ENCODE measurements at regions not wholly inside any gene's neighbourhood (a gene's known extent, or its start where the extent isn't known, plus 50 kb on each side); places are given as distances from the start of the nearest gene placed in this dataset.

GRCh38 chr5:136521696-136522095 is 156.4 kb upstream of the TRPC7 start:
- no peaks in the 10 kb centered on the region for H3K36me3 ChIP-seq (ENCODE audit: control insufficient read depth in 2 of 2, insufficient read depth in 2 of 2, low read length in 1 of 2)
- no peaks in the 10 kb centered on the region for H3K79me2 ChIP-seq (ENCODE audit: control insufficient read depth, insufficient read depth, low read length)
- ChIA-PET CTCF (no interaction called here), RAD21 (ENCODE audit: unreplicated experiment) (no interaction called here), POLR2A (no interaction called here), SMC1A (ENCODE audit: uncharacterized antibody, unreplicated experiment) (no interaction called here)
- no peak overlapping the region for H2AFZ ChIP-seq (ENCODE audit: control insufficient read depth, low read depth, low read length)
- no peaks in the 10 kb centered on the region for H3K27me3 ChIP-seq (replicated peaks in 1 of 2; ENCODE audit: control insufficient read depth in 2 of 2, insufficient read depth in 2 of 2, low read length in 1 of 2)
- no peak for FAIRE-seq
- H3K4me2 ChIP-seq (ENCODE audit: control insufficient read depth, insufficient read depth), result no peak overlapping the region
- in situ Hi-C loops (cut with MboI) (no loop called here), intact Hi-C loops (cut with micrococcal nuclease; ENCODE audit: unreplicated experiment) (no loop called here)
- H3K9ac ChIP-seq (ENCODE audit: control insufficient read depth, insufficient read depth, low read length), result no peak overlapping the region
- H3K4me3 ChIP-seq, result no peak overlapping the region
- TF ChIP-seq ZNF687 (IDR thresholded peaks at IDR 0.05), result no peak
- no peak for TF ChIP-seq CREB1 (IDR thresholded peaks at IDR 0.05; ENCODE audit: low read depth)
- TF ChIP-seq BRCA1 (IDR thresholded peaks at IDR 0.05; ENCODE audit: low read depth, low read length), result no peak
- TF ChIP-seq ZBTB40 (IDR thresholded peaks at IDR 0.05; ENCODE audit: borderline replicate concordance), result no peak
- TF ChIP-seq RCOR1 (conservative IDR thresholded peaks at IDR 0.05; ENCODE audit: low read depth, low read length), result no peak
- no peak for TF ChIP-seq FOXK2 (IDR thresholded peaks at IDR 0.05)
- TF ChIP-seq BCL3 (IDR thresholded peaks at IDR 0.05; ENCODE audit: borderline replicate concordance, insufficient read depth, low read depth, low read length, poor library complexity, severe bottlenecking), result no peak
- TF ChIP-seq ESRRA (IDR thresholded peaks at IDR 0.05; ENCODE audit: low read length), result no peak
- TF ChIP-seq SMARCA5 (IDR thresholded peaks at IDR 0.05), result no peak
- no peak for TF ChIP-seq KAT2A (conservative IDR thresholded peaks at IDR 0.05; ENCODE audit: control insufficient read depth, low read depth, low read length)
- no peak for TF ChIP-seq ASH2L (IDR thresholded peaks at IDR 0.05; ENCODE audit: borderline replicate concordance, low read depth)
- TF ChIP-seq CHD1 (IDR thresholded peaks at IDR 0.05; ENCODE audit: low read depth, low read length), result no peak
- TF ChIP-seq NFYA (IDR thresholded peaks at IDR 0.05; ENCODE audit: borderline replicate concordance, low read depth, low read length), result no peak
- TF ChIP-seq BHLHE40 (IDR thresholded peaks at IDR 0.05; ENCODE audit: borderline replicate concordance in 1 of 2, low read depth in 2 of 2, low read length in 1 of 2), result no peak
- TF ChIP-seq DPF2 (IDR thresholded peaks at IDR 0.05), result no peak
- no peak for TF ChIP-seq BCL11A (IDR thresholded peaks at IDR 0.05; ENCODE audit: low read depth, low read length)
- no TSS peak for BruUV-seq (replicated peaks)
- H3K9me3 ChIP-seq (replicated peaks; ENCODE audit: control insufficient read depth, insufficient read depth, low read length), result no peaks in the 10 kb centered on the region
- no peak overlapping the region for H3K27ac ChIP-seq (ENCODE audit: control insufficient read depth, insufficient read depth)
- no peaks in the 10 kb centered on the region for H4K20me1 ChIP-seq (ENCODE audit: control insufficient read depth, insufficient read depth)
- DNase-seq (ENCODE audit: low read depth, low spot score), result no peak
- no peaks in the 10 kb centered on the region for H3K4me1 ChIP-seq (ENCODE audit: control insufficient read depth, insufficient read depth, low read length)
- ATAC-seq, result no peak

Data from GM12878 (cell line).